ENCODE measurements at regions not wholly inside any gene's neighbourhood (a gene's known extent, or its start where the extent isn't known, plus 50 kb on each side); places are given as distances from the start of the nearest gene placed in this dataset.

GRCh38 chr11:134466610-134467567 is 54.8 kb upstream of the B3GAT1 start:
- no peak for ATAC-seq

GRCh38 chr11:134466156-134466555 is 54.1 kb upstream of the B3GAT1 start:
- no peak for ATAC-seq

GRCh38 chr11:134464981-134465730 is 53.1 kb upstream of the B3GAT1 start:
- no peak for ATAC-seq

GRCh38 chr11:134464196-134464595 is 52.2 kb upstream of the B3GAT1 start:
- ATAC-seq: no peak

- ATAC-seq: no peak
Measured at GRCh38 chr11:134463716-134464115, 51.7 kb upstream of the B3GAT1 start.

Data from activated CD4-positive, CD25-positive, alpha-beta regulatory T cell treated with anti-CD3 and anti-CD28 coated beads, Interleukin-2, amount 50 U/mL, for 24 hours (primary cell).